NCI-H69 (cell line): ENCODE measurements at regions not wholly inside any gene's neighbourhood (a gene's known extent, or its start where the extent isn't known, plus 50 kb on each side); places are given as distances from the start of the nearest gene placed in this dataset.

Source experiments
- DNase-seq: peaks from one replicate; lab custom pipeline; 2025; lab: John Stamatoyannopoulos, UW

GRCh38 chr18:11511434-11512095, 97.8 kb upstream of the SLC35G4 start:
- no peak for DNase-seq

DNA sequence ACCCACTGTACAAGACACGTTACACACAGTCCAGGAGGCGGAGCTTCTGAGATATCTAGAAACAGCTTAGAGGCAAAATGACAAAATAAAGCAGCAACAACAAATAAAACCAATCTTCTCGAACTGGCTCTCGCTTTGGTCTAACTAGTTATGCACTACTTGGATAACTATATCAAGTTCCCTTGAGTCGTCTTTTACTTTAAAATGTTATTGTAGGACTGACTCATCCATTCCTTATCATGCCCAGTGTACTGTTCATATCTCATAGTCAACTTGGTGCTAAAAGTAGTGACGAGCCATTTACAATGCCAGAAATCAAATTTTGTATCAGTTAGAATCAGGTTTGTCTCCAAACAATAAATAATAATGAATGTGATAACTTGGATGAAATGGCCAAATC, 102.5 kb upstream of the SLC35G4 start:
- no peak for DNase-seq

DNA sequence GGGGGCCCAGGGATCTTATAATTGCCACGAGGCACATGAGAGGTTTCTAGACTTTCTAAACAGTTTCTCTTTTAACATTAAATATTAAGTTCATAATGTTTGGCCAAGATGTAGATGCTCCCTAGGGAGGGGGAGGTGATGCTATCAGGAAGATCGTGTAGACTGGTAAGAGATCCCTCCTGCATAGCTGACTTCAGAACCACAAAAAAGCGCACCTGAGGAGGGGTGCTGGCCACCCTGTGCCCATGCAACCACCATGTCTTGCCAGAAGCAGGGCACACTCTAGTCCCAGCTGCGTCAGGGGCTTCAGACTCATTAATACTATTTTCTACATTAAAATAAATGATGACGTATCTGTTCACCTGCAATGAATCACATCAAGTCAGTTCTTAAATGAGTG, 103.4 kb upstream of the SLC35G4 start:
- DNase-seq, result no peak

DNA sequence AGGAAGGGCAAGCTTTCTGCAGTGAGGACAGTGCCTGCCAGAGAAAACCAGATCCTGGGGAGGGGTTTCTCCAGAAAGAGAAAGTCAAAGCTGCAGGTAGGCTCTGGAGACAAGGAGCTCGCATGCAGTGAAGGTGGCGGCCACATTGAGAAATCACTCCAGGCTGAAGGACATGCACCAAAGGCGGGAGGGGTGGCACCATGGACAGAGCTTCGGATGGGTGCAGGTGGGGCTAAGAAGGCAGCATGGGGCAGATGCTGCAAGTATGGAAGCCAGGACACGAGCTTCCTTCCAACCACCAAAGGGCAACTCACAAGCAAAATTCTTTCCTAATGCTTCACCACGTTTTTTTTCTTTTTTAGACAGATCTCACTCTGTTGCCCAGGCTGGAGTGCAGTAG, 104.4 kb upstream of the SLC35G4 start:
- DNase-seq, result no peak

DNA sequence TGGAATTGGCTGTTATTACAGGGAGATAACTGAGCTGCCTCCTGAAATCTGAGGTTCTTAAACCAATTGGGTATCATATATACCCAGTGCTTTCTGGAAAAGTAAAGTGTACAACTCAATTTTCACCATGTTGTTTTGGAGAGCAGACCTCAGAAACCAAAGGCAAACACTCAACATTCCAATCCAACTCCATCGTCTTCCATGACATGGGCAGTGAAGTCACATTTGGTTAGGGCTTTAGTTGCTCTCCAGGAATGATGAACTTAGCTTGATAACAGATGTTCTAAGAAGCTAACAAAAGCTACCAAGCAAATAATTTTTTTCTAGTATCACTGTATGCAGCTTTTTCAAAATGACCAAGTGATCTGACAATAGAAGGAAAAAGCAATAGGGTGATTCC, 107.0 kb upstream of the SLC35G4 start:
- no peak for DNase-seq

DNA sequence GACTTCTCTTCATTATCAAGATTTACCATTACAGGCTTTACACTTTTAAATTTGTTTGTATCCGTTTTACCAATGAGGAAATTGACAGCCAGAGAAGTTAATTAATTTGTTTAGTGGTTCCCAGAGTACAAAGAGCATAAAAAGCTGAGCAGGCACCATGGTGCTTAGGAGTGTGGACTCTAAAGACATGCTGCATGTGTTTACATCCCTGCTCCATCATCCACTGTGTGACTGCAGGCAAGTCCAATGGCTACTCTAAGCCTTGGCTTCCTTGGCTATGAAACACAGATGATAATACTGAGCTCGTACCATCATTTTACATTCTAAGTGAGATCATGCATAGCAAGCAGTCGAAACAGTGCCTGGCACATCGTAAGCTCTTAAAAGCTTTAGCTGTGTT, 108.0 kb upstream of the SLC35G4 start:
- no peak for DNase-seq

GRCh38 chr18:11500153-11501122, 109.0 kb upstream of the SLC35G4 start:
- DNase-seq, result no peak

- DNase-seq, result no peak
Measured at GRCh38 chr18:11498821-11499220, 110.6 kb upstream of the SLC35G4 start.

GRCh38 chr18:11497585-11497984, 111.8 kb upstream of the SLC35G4 start:
- DNase-seq, result no peak

- DNase-seq, result no peak
Measured at GRCh38 chr18:11496526-11497172, 112.7 kb upstream of the SLC35G4 start.

DNA sequence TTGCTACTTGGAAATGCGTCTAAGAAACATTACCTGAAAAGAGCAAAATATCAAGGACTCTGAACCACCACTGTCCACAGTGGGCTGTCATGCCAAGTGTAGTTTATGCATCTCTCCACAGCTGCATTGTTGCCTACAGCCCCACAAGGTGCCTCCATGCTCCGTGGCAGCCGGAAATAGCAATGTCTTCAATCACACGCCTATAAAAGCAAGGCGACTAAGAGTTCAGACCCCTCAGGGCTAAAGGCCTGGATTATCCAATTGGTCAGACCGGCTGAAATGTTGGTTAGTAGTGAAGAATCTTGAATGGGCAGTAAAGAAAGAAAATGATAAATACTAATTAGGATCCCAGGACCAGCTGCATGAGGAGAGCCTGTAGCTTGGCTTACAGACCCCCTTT, 114.0 kb upstream of the SLC35G4 start:
- DNase-seq, result no peak

- DNase-seq, result no peak
Measured at GRCh38 chr18:11494107-11494506, 115.3 kb upstream of the SLC35G4 start.

DNA sequence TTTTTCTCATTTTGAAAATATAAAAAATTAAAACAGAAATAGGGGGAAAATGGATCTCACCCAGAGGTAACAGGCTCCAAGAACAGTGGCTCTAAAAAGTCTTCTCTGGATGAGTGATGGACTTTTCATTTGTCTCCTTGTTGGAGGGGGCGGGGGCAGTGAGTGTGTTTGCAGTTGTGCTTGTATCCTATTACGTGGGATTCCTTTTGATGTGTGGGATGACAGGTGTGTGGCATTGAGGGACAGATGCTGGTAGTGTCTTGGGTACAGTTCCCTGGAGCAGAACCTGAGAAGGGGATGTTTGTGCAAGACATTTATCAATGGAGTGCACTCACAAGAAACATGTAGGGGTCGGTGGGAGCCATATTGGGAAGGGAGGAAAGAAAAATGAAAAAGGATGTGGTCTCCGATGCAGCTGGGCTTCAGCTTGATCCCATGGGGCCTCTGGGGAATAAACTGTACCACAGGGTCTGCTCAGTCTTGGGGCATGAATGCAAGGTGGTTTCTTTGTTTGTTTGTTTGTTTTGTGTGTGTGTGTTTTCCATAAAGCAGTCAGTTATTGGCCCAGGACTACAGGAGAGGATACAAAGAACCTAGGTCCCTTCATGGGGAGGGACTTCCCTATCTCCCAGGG, 120.0 kb upstream of the SLC35G4 start:
- no peak for DNase-seq

- no peak for DNase-seq
Measured at GRCh38 chr18:11488175-11488574, 121.2 kb upstream of the SLC35G4 start.

GRCh38 chr18:11487390-11487789, 122.0 kb upstream of the SLC35G4 start:
- no peak for DNase-seq

- DNase-seq, result no peak
Measured at GRCh38 chr18:11482271-11482670, 127.1 kb upstream of the SLC35G4 start.

DNA sequence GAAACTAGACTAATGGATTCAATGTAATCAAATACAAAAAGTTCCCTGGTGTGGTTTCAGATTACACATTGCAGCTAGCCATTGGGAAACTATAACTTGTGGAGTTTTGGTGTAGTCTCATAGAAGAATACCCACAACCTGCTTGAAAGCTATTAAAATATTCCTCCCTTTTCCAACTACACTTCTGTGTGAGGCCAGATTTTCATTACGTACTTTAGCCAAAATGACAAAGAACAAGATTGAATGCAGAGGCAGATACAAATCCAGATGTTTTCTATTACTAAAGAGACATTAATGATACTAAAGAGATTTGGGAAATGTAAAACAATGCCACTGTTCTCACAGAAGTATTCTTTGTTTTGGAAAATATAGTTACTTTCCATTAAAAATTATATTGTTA, 128.7 kb upstream of the SLC35G4 start:
- DNase-seq, result no peak

- DNase-seq, result peak; percentile 47
Measured at GRCh38 chr18:11479031-11479430, 130.4 kb upstream of the SLC35G4 start.

GRCh38 chr18:11470941-11471340, 138.5 kb upstream of the SLC35G4 start:
- DNase-seq, result no peak

GRCh38 chr18:11468617-11469016, 140.8 kb upstream of the SLC35G4 start:
- no peak for DNase-seq

DNA sequence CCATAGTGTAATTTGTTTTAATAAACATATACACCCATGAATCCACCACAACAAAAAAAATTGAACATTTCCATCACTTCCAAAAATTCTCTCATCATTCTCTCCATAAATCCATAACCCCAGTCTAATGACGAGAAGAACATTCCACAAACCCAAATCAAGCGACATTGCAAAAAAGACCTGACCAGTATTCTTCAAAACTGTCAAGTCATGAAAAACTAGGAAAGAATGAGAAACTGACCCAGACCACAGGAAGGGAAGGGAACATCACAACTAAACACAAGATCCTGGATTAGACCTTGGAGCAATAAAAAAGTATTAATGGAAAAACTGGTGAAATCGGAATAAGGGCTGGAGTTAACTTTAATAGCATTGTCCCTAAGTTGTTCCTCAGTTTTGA, 141.3 kb upstream of the SLC35G4 start:
- no peak for DNase-seq

GRCh38 chr18:11467611-11468010, 141.8 kb upstream of the SLC35G4 start:
- no peak for DNase-seq
